ENCODE measurements at regions not wholly inside any gene's neighbourhood (a gene's known extent, or its start where the extent isn't known, plus 50 kb on each side); places are given as distances from the start of the nearest gene placed in this dataset.

DNA sequence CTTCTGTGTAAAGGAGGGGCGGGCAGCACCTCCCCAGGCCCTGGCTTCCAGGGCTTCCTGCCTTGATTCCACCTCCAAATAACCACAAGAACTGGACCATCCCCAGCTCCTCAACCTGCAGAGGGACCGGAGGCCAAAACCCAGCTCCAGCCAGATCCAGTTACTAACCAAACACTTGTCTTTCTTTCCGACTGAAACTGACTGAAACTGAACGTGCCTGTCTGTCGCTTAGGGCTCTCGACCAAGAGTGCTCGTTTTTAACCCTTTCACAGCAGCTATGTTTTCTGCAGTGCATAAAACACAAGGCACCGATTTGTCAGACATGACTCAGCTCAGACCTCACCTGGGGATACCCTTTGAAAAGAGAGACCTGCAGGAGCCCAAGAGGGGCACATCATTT, 249.9 kb upstream of the SIX2 start:
- TF ChIP-seq POLR2AphosphoS5 (IDR thresholded peaks at IDR 0.05) (no peak), POLR2A (IDR thresholded peaks at IDR 0.05) (no peak)
- TF ChIP-seq, protein P1, sequence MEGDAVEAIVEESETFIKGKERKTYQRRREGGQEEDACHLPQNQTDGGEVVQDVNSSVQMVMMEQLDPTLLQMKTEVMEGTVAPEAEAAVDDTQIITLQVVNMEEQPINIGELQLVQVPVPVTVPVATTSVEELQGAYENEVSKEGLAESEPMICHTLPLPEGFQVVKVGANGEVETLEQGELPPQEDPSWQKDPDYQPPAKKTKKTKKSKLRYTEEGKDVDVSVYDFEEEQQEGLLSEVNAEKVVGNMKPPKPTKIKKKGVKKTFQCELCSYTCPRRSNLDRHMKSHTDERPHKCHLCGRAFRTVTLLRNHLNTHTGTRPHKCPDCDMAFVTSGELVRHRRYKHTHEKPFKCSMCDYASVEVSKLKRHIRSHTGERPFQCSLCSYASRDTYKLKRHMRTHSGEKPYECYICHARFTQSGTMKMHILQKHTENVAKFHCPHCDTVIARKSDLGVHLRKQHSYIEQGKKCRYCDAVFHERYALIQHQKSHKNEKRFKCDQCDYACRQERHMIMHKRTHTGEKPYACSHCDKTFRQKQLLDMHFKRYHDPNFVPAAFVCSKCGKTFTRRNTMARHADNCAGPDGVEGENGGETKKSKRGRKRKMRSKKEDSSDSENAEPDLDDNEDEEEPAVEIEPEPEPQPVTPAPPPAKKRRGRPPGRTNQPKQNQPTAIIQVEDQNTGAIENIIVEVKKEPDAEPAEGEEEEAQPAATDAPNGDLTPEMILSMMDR (IDR thresholded peaks at IDR 0.05), result no peak

All from breast epithelium (tissue), 3 donors.